ENCODE measurements at regions not wholly inside any gene's neighbourhood (a gene's known extent, or its start where the extent isn't known, plus 50 kb on each side); places are given as distances from the start of the nearest gene placed in this dataset.

DNA sequence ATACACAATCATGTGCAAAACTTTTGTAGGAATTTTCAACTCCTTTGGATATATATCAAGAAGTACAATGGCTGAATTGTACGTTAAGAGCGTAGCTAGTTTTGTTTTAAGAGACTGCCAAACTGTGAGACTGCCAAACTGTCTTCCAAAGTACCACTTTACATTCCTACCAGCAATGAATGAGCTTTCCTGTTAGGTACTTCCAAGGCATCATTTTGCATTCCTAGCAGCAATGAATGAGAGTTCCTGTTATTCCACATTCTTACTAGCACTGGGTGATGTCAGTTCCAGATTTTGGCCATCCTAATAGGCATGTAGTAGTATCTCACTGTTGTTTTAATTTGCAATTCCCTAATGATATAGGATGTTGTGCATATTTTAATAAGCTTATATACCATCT is 219.3 kb downstream of the KCNN2 start:
- H3K27ac ChIP-seq = no peak overlapping the region
- no peak for DNase-seq
- WGBS, 2 experiments (ENCODE audit: low coverage in 1 of 2, low lambda C conversion rate in 2 of 2, missing lambda C conversion rate in 2 of 2) = 5 to 7% methylated on average over 2 of the region's 2 CpGs
- no peaks in the 10 kb centered on the region for H4K20me1 ChIP-seq (ENCODE audit: insufficient read depth)
- no peaks in the 10 kb centered on the region for H3K79me2 ChIP-seq (ENCODE audit: insufficient read depth)
- H3K27me3 ChIP-seq (replicated peaks; ENCODE audit: insufficient read depth) = no peaks in the 10 kb centered on the region
- H3K9ac ChIP-seq = no peak overlapping the region
- H3K9me3 ChIP-seq (ENCODE audit: low read depth) = no peaks in the 10 kb centered on the region
- in situ Hi-C loops (cut with MboI) = no loop called here
- no peaks in the 10 kb centered on the region for H3K36me3 ChIP-seq (ENCODE audit: low read depth)
- H3K4me2 ChIP-seq (ENCODE audit: unreplicated experiment) = no peak overlapping the region
- H3F3A ChIP-seq (ENCODE audit: insufficient read depth) = no peaks in the 10 kb centered on the region
- H2AFZ ChIP-seq = no peak overlapping the region
- no peaks in the 10 kb centered on the region for H3K9me2 ChIP-seq (ENCODE audit: insufficient read depth)
- no peaks in the 10 kb centered on the region for H3K4me1 ChIP-seq (ENCODE audit: insufficient read depth)
- TF ChIP-seq EZH2 (IDR thresholded peaks at IDR 0.05; ENCODE audit: insufficient read depth, poor library complexity, severe bottlenecking) (no peak), EZH2phosphoT487 (IDR thresholded peaks at IDR 0.05; ENCODE audit: insufficient read depth, low read depth) (no peak)
- no peak overlapping the region for H3K4me3 ChIP-seq

DNA sequence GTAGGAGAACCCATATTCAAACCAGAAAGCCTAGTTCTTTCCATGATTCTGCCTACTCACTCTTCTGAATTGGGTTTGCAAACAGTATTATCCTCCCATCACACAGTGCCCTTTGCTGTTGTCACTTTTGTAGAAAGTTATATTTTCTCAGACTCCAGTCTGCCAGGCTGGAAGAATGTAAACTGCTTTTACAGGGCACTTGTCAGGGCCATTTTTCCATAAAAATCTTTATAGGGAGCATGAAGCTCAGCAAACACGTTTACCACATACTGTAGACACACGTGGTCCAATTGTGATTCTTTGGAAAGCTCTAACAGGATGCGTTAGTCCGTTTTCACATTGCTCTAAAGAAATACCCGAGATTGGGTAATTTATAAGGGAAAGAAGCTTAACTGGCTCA is 204.0 kb downstream of the KCNN2 start:
- no peaks in the 10 kb centered on the region for H3K36me3 ChIP-seq (ENCODE audit: low read depth)
- no peaks in the 10 kb centered on the region for H3K79me2 ChIP-seq (ENCODE audit: insufficient read depth)
- TF ChIP-seq EZH2phosphoT487 (IDR thresholded peaks at IDR 0.05; ENCODE audit: insufficient read depth, low read depth) = no peak
- no peak for TF ChIP-seq EZH2 (IDR thresholded peaks at IDR 0.05; ENCODE audit: insufficient read depth, poor library complexity, severe bottlenecking)
- H3K27ac ChIP-seq = no peak overlapping the region
- no peaks in the 10 kb centered on the region for H3K27me3 ChIP-seq (replicated peaks; ENCODE audit: insufficient read depth)
- no peaks in the 10 kb centered on the region for H3F3A ChIP-seq (ENCODE audit: insufficient read depth)
- H3K4me1 ChIP-seq (ENCODE audit: insufficient read depth) = no peaks in the 10 kb centered on the region
- H3K9me3 ChIP-seq (ENCODE audit: low read depth) = no peaks in the 10 kb centered on the region
- no peaks in the 10 kb centered on the region for H3K9me2 ChIP-seq (ENCODE audit: insufficient read depth)
- no peak overlapping the region for H2AFZ ChIP-seq
- in situ Hi-C loops (cut with MboI) = no loop called here
- H3K4me2 ChIP-seq (ENCODE audit: unreplicated experiment) = no peak overlapping the region
- no peak overlapping the region for H3K4me3 ChIP-seq
- no peak overlapping the region for H3K9ac ChIP-seq
- 19 to 25% methylated on average over 5 of the region's 5 CpGs for WGBS, 2 experiments (ENCODE audit: low coverage in 1 of 2, low lambda C conversion rate in 2 of 2, missing lambda C conversion rate in 2 of 2)
- H4K20me1 ChIP-seq (ENCODE audit: insufficient read depth) = no peaks in the 10 kb centered on the region
- no peak for DNase-seq

DNA sequence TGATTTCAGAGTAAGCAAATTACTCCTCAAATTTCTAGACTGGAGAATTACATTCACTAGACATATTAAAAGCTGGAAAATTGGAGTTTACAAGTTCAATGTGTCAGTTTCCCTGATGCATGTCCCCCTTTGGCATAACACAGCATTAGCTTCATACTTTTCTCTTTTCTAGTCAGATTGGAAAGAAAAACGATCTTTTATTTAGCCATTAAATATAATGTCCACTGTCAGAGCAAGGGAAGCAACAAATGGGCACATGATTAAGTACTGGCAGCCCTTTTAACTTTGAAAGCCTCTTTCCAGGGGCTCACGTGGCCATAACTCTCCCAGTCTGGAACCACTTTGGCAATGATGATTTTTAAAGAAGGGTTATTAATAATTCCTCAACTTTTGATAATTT is 203.3 kb downstream of the KCNN2 start:
- no peaks in the 10 kb centered on the region for H3K4me1 ChIP-seq (ENCODE audit: insufficient read depth)
- H3K27me3 ChIP-seq (replicated peaks; ENCODE audit: insufficient read depth) = no peaks in the 10 kb centered on the region
- no peaks in the 10 kb centered on the region for H3K9me2 ChIP-seq (ENCODE audit: insufficient read depth)
- H3F3A ChIP-seq (ENCODE audit: insufficient read depth) = no peaks in the 10 kb centered on the region
- H3K36me3 ChIP-seq (ENCODE audit: low read depth) = no peaks in the 10 kb centered on the region
- H3K4me3 ChIP-seq = no peak overlapping the region
- no peak overlapping the region for H3K9ac ChIP-seq
- no peaks in the 10 kb centered on the region for H3K79me2 ChIP-seq (ENCODE audit: insufficient read depth)
- H4K20me1 ChIP-seq (ENCODE audit: insufficient read depth) = no peaks in the 10 kb centered on the region
- no peak overlapping the region for H3K4me2 ChIP-seq (ENCODE audit: unreplicated experiment)
- DNase-seq = no peak
- no peak for TF ChIP-seq EZH2phosphoT487 (IDR thresholded peaks at IDR 0.05; ENCODE audit: insufficient read depth, low read depth)
- TF ChIP-seq EZH2 (IDR thresholded peaks at IDR 0.05; ENCODE audit: insufficient read depth, poor library complexity, severe bottlenecking) = no peak
- in situ Hi-C loops (cut with MboI) = no loop called here
- no peak overlapping the region for H3K27ac ChIP-seq
- WGBS, 2 experiments (ENCODE audit: low coverage in 1 of 2, low lambda C conversion rate in 2 of 2, missing lambda C conversion rate in 2 of 2) = 2% methylated on average over 2 of the region's 2 CpGs
- H2AFZ ChIP-seq = no peak overlapping the region
- no peaks in the 10 kb centered on the region for H3K9me3 ChIP-seq (ENCODE audit: low read depth)

DNA sequence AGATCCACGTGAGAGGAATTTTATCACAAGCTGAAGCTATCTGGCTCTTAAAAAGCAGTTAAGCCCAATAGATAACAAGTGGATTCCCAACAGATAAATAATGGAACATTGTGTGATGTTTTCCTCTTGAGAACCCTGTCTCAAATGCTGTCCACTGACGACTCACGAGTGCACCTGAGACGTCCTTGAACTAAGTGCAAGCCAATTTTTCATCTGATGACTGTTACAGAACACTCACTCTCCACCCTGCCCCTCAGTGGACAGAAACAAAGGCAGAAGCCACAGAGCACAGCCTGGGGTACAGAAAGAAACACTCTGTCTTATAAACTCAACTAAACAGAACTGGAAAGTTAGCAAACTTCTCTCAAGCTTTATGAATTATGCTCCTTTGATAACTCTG is 199.5 kb downstream of the KCNN2 start:
- Histone ChIP-seq H3K4me3 (no peak overlapping the region), H3F3A (ENCODE audit: insufficient read depth) (no peaks in the 10 kb centered on the region), H3K9ac (no peak overlapping the region), H3K27ac (no peak overlapping the region), H3K9me3 (ENCODE audit: low read depth) (no peaks in the 10 kb centered on the region), H2AFZ (no peak overlapping the region), H3K4me1 (ENCODE audit: insufficient read depth) (no peaks in the 10 kb centered on the region), H3K9me2 (ENCODE audit: insufficient read depth) (no peaks in the 10 kb centered on the region), H4K20me1 (ENCODE audit: insufficient read depth) (no peaks in the 10 kb centered on the region), H3K79me2 (ENCODE audit: insufficient read depth) (no peaks in the 10 kb centered on the region), H3K4me2 (ENCODE audit: unreplicated experiment) (no peak overlapping the region), H3K27me3 (replicated peaks; ENCODE audit: insufficient read depth) (no peaks in the 10 kb centered on the region), H3K36me3 (ENCODE audit: low read depth) (no peaks in the 10 kb centered on the region)
- no peak for DNase-seq
- WGBS, 2 experiments (ENCODE audit: low coverage in 1 of 2, low lambda C conversion rate in 2 of 2, missing lambda C conversion rate in 2 of 2) = 6 to 11% methylated on average over 4 of the region's 4 CpGs
- TF ChIP-seq EZH2phosphoT487 (IDR thresholded peaks at IDR 0.05; ENCODE audit: insufficient read depth, low read depth) (no peak), EZH2 (IDR thresholded peaks at IDR 0.05; ENCODE audit: insufficient read depth, poor library complexity, severe bottlenecking) (no peak)
- in situ Hi-C loops (cut with MboI) = no loop called here

Data from GM23248 (cell line).